ENCODE measurements at regions not wholly inside any gene's neighbourhood (a gene's known extent, or its start where the extent isn't known, plus 50 kb on each side); places are given as distances from the start of the nearest gene placed in this dataset.
A peak's percentile ranks its signal among the peaks of the same experiment; 100 is the strongest.

- DNase-seq = peak; percentile 14 to 22
Observed at GRCh38 chr17:6373599-6373998, 61.3 kb downstream of the AIPL1 start.

GRCh38 chr17:6366221-6366666 lies 68.7 kb downstream of the AIPL1 start:
- DNase-seq = no peak

GRCh38 chr17:6365200-6365943 lies 69.5 kb downstream of the AIPL1 start:
- DNase-seq = no peak

- DNase-seq = no peak
Observed at GRCh38 chr17:6361733-6362132, 73.2 kb downstream of the AIPL1 start.

- DNase-seq = no peak
Observed at GRCh38 chr17:6358131-6358530, 76.8 kb downstream of the AIPL1 start.

GRCh38 chr17:6356562-6356961 lies 78.4 kb downstream of the AIPL1 start:
- DNase-seq = no peak

GRCh38 chr17:6355196-6355595 lies 79.7 kb downstream of the AIPL1 start:
- no peak for DNase-seq

- no peak for DNase-seq
Observed at GRCh38 chr17:6352801-6353560, 81.9 kb downstream of the AIPL1 start.

GRCh38 chr17:6352016-6352415 lies 82.9 kb downstream of the AIPL1 start:
- DNase-seq = no peak

GRCh38 chr17:6350806-6351205 lies 84.1 kb downstream of the AIPL1 start:
- DNase-seq = no peak

- no peak for DNase-seq
Observed at GRCh38 chr17:6348891-6349290, 86.0 kb downstream of the AIPL1 start.

- DNase-seq = no peak
Observed at GRCh38 chr17:6347776-6348175, 87.1 kb downstream of the AIPL1 start.

GRCh38 chr17:6346986-6347385 lies 87.9 kb downstream of the AIPL1 start:
- DNase-seq = no peak

- no peak for DNase-seq
Observed at GRCh38 chr17:6346156-6346786, 88.7 kb downstream of the AIPL1 start.

GRCh38 chr17:6343736-6344135 lies 91.2 kb downstream of the AIPL1 start:
- no peak for DNase-seq

GRCh38 chr17:6343191-6343590 lies 91.7 kb downstream of the AIPL1 start:
- DNase-seq = no peak

GRCh38 chr17:6340708-6341107 lies 94.2 kb downstream of the AIPL1 start:
- no peak for DNase-seq

- no peak for DNase-seq
Observed at GRCh38 chr17:6334386-6334785, 100.5 kb downstream of the AIPL1 start.

- DNase-seq = no peak
Observed at GRCh38 chr17:6330936-6331335, 104.0 kb downstream of the AIPL1 start.

- DNase-seq = no peak
Observed at GRCh38 chr17:6328279-6328678, 106.6 kb downstream of the AIPL1 start.

GRCh38 chr17:6327007-6327406 lies 107.9 kb downstream of the AIPL1 start:
- peak; percentile 1 to 6 for DNase-seq

GRCh38 chr17:6326483-6326882 lies 108.4 kb downstream of the AIPL1 start:
- no peak for DNase-seq

GRCh38 chr17:6325741-6326140 lies 109.2 kb downstream of the AIPL1 start:
- no peak for DNase-seq

- no peak for DNase-seq
Observed at GRCh38 chr17:6325051-6325450, 109.9 kb downstream of the AIPL1 start.
